Transverse colon (tissue), 3 donors: ENCODE measurements at regions not wholly inside any gene's neighbourhood (a gene's known extent, or its start where the extent isn't known, plus 50 kb on each side); places are given as distances from the start of the nearest gene placed in this dataset.

Experiments used
- CTCF ChIP-seq, 5 experiments: fragments of 200-600 bp in 3 of 5; fragments of 450-650 bp in 2 of 5; sonication (generic) in 3 of 5; IDR thresholded peaks; 1 replicate in 2 of 5; 2 replicates in 3 of 5; pipeline ENCODE4 v1.5.1; 2016 to 2017; ENCODE audit warnings: antibody characterized with exemption in 5 of 5, inconsistent platforms in 3 of 5, mild to moderate bottlenecking in 2 of 5, moderate library complexity in 1 of 5
- POLR2A ChIP-seq: fragments of 450-650 bp; IDR thresholded peaks from one replicate; pipeline ENCODE4 v1.6.1; 2016; ENCODE audit warnings: antibody characterized with exemption, mild to moderate bottlenecking, moderate library complexity

- TF ChIP-seq CTCF (IDR thresholded peaks at IDR 0.05) (no peak), POLR2A (no peak)
Observed at GRCh38 chr6:3532296-3532916, 75.6 kb upstream of the SLC22A23 start.
